ENCODE measurements at regions not wholly inside any gene's neighbourhood (a gene's known extent, or its start where the extent isn't known, plus 50 kb on each side); places are given as distances from the start of the nearest gene placed in this dataset.

GRCh38 chr17:13365331-13365730, 236.4 kb downstream of the HS3ST3A1 start:
- TF ChIP-seq, protein P1, sequence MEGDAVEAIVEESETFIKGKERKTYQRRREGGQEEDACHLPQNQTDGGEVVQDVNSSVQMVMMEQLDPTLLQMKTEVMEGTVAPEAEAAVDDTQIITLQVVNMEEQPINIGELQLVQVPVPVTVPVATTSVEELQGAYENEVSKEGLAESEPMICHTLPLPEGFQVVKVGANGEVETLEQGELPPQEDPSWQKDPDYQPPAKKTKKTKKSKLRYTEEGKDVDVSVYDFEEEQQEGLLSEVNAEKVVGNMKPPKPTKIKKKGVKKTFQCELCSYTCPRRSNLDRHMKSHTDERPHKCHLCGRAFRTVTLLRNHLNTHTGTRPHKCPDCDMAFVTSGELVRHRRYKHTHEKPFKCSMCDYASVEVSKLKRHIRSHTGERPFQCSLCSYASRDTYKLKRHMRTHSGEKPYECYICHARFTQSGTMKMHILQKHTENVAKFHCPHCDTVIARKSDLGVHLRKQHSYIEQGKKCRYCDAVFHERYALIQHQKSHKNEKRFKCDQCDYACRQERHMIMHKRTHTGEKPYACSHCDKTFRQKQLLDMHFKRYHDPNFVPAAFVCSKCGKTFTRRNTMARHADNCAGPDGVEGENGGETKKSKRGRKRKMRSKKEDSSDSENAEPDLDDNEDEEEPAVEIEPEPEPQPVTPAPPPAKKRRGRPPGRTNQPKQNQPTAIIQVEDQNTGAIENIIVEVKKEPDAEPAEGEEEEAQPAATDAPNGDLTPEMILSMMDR (conservative IDR thresholded peaks at IDR 0.05; ENCODE audit: low read depth in 2 of 2), result no peak
- TF ChIP-seq EZH2phosphoT487 (IDR thresholded peaks at IDR 0.05; ENCODE audit: unreplicated experiment) (no peak), EZH2 (IDR thresholded peaks at IDR 0.05; ENCODE audit: low read depth, unreplicated experiment) (no peak), CREB1 (CRISPR knock-in tag; IDR thresholded peaks at IDR 0.05; ENCODE audit: low read depth) (no peak), ZNF114 (CRISPR knock-in tag; IDR thresholded peaks at IDR 0.05) (no peak), POLR2AphosphoS5 (IDR thresholded peaks at IDR 0.05; ENCODE audit: low read depth) (no peak), JUNB (IDR thresholded peaks at IDR 0.05; ENCODE audit: unreplicated experiment) (no peak)
